ENCODE measurements at regions not wholly inside any gene's neighbourhood (a gene's known extent, or its start where the extent isn't known, plus 50 kb on each side); places are given as distances from the start of the nearest gene placed in this dataset.
A peak's percentile ranks its signal among the peaks of the same experiment; 100 is the strongest.

- DNase-seq: no peak
Measured at GRCh38 chr2:160974803-160975202, 185.4 kb upstream of the TANK start.

DNA sequence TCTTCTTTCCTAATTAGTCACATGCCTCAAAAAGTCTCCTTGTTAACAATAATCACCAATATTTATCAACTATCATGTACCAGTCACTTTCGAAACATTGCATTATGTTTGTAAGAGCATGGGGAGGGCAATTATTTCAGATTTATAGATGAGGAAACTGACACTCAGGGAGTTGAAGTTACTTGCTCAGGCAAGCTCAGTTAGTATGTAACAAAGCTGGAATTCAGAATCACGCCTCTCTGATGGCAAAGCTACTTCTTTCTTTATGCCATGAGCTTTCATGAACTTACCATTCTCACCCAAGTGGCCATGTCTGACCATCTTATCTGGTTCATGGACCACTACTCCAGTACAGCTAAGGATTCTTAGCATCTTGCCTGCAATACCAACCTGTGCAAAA is 183.4 kb upstream of the TANK start:
- no peak for DNase-seq

GRCh38 chr2:160977376-160977775 is 182.9 kb upstream of the TANK start:
- DNase-seq: no peak

- no peak for DNase-seq
Measured at GRCh38 chr2:160977854-160978253, 182.4 kb upstream of the TANK start.

- no peak for DNase-seq
Measured at GRCh38 chr2:160984426-160985077, 175.7 kb upstream of the TANK start.

DNA sequence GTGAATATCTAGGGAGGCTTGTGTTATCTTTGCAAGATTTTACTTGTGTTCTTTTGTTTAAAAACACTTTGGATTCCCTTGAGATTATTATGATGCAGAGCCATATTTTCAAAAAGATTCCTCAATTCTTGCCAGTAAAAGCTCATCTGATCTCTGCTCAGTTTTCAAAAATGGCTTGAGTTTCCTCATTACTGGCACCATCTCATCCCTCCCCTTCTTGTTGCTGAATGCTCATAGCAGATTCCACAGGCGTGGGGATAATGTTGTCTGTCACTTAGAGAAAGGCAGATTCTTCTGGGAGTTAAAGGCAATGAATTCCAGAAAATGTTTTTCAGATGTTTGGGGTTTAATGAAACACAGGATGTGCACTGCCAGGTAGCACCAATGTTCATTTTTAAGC is 170.4 kb upstream of the TANK start:
- no peak for DNase-seq

- DNase-seq: no peak
Measured at GRCh38 chr2:160993654-160994061, 166.6 kb upstream of the TANK start.

- DNase-seq: peak; percentile 50 to 85
Measured at GRCh38 chr2:160994141-160995002, 165.9 kb upstream of the TANK start.

DNA sequence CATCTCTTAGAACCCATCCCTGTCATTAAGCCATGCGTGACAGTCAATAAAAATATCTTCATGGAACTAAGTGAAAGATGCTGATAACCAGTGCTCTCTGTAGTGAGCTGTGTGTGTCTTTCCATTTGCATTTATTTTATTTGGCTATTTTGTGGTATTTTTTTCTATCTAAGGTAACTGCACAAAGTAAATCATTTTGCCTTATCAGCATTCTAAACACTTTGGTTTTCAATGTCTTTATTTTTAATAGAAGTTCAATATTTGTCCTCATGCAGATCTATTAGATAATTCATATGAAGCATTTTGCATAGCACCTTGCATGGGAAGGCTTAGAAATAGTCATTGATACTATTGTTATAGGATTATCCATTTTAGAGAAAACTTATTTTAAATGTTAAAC is 163.6 kb upstream of the TANK start:
- DNase-seq: no peak

DNA sequence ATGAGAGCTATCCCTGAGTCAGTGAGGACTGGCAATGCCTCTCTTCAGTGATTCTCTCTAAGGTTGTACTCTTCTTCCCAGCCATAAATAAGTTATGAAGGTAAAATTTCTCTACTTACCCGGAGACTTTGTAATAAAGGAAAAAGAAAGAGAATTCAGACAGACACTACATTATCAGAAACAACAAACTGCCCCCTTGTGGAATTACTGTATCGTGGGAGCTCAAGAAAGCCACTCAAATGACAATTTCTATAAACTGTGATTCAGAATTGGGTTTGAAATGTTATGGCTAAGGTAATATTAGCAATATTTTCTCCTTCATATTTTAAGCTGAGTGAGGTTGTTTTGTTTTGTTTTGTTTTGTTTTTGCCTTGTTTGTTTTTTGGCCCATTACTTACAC is 155.8 kb upstream of the TANK start:
- DNase-seq: no peak

- DNase-seq: no peak
Measured at GRCh38 chr2:161005170-161005569, 155.1 kb upstream of the TANK start.

- no peak for DNase-seq
Measured at GRCh38 chr2:161008311-161008710, 151.9 kb upstream of the TANK start.

GRCh38 chr2:161010503-161011015 is 149.7 kb upstream of the TANK start:
- no peak for DNase-seq

DNA sequence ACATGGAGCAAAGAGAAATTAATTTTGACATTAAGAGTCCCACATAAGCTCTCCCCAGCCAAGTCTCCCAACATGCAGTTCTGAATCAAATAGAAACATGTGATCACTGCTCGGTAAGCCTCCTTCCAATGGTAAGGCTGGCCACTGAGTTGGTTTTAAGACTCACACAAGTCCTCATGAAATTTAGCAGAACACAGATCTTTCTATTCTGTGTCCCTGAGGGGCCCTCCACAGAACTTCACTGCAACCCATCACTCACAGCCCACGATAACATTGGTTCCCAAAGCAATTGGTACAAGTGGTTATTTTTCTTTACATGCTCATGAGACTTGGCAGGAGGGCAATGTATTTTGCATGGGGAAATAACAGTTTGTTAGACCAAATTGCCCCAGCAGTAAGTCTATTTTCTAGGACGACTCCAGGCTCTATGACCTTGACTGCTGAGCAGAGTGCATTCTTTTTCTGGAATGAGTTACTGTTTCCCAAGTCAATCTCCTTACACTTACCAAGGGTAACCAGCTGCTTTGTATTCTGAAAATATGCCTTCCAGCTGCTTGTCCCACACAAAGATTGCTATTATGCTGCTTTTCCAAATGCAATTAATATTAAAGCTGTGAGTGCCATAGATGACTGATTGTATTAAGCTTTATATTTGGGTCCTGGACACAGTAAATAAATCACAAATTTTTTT is 142.3 kb upstream of the TANK start:
- no peak for DNase-seq

- DNase-seq: no peak
Measured at GRCh38 chr2:161019311-161019710, 140.9 kb upstream of the TANK start.

GRCh38 chr2:161020437-161020836 is 139.8 kb upstream of the TANK start:
- DNase-seq: no peak

DNA sequence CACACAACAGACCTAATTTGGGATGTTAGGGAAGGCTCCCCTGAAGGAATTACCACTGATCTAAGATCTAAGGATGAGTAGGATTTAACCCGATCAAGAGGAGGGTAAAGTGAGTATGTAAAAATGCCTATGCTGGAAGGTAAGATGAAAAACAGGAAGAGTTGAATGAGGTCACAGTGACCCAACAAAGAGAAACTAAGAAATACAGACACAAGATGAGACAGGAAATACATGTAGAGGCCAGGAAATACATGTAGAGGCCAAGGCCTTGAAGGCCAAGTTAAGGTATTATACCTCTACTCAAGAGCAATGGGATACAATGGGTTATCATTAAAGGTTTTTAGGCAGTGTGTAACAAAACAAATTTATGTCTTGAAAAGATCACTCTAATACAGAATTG is 131.6 kb upstream of the TANK start:
- DNase-seq: no peak

GRCh38 chr2:161029321-161029720 is 130.9 kb upstream of the TANK start:
- no peak for DNase-seq

DNA sequence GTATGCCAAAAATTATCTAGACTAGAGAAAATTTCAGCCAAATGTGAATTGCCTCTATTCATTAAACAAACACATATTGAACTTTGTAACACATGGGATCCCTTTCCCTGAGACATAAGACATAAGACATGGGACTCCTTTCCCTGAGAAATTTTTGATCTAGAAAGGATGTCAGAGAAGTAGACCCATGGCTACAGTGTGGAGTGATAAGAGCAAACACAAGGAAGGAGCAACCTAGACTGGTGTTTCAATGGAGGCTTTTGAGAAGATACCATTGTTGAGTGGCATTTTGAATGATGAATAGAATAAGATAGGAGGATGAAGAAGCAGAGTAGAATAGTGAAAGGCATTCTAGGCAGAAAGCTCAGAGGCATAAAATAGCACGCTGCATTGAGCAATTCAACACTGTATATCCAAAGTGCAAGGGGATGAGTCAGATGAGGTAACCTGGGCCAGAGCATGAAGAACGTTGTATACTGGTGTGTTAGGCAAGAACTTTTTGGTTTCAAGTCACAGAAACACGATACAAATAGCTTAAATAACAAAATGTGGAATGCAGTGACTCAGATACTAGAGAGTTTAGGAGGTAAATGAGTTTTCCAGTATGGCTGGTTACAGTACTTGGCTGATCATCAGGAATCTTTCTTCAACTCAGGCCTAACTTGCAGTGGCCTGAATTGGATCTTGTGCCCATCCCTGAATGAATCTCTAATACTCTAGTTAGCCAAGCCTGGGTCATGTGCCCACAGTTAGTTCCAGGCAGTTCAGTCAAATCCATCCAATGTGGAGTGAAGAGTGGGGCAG is 129.8 kb upstream of the TANK start:
- DNase-seq: no peak

- no peak for DNase-seq
Measured at GRCh38 chr2:161031511-161031910, 128.7 kb upstream of the TANK start.

DNA sequence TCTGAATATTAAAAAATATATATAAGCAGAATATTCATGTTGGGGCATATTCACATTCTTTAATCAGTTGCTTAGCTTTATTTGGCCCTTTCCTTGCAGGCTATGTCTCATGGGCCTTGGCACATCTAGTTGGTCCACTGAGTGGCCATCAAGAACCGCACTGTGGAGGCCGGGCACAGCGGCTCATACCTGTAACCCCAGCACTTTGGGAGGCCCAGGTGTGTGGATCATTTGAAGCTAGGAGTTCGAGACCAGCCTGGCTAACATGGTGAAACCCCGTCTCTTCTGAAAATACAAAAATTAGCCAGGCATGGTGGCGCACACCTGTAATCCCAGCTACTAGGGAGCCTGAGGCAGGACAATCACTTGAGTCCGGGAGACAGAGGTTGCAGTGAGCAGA is 127.6 kb upstream of the TANK start:
- no peak for DNase-seq

GRCh38 chr2:161033059-161033660 is 127.1 kb upstream of the TANK start:
- no peak for DNase-seq

Measured in NCI-H526 (cell line).